ENCODE measurements at regions not wholly inside any gene's neighbourhood (a gene's known extent, or its start where the extent isn't known, plus 50 kb on each side); places are given as distances from the start of the nearest gene placed in this dataset.
"Not testable (repeated sequence)": the region's sequence is repeated elsewhere in the genome, so short reads cannot be mapped to it uniquely, and the experiment has no call there.

- DNase-seq (ENCODE audit: low read depth) = no peak
- no peak overlapping the region for H3K4me3 ChIP-seq (ENCODE audit: low read depth, low read length)
- TF ChIP-seq CTCF (IDR thresholded peaks at IDR 0.05; ENCODE audit: insufficient read depth, low read length) = no peak
These were observed 213.9 kb upstream of the CCDC196 start for GRCh38 chr14:66272221-66272620.

- no peak overlapping the region for H3K4me3 ChIP-seq (ENCODE audit: low read depth, low read length)
- no peak for TF ChIP-seq CTCF (IDR thresholded peaks at IDR 0.05; ENCODE audit: insufficient read depth, low read length)
- DNase-seq (ENCODE audit: low read depth) = no peak
These were observed 212.8 kb upstream of the CCDC196 start for GRCh38 chr14:66273261-66273832.

GRCh38 chr14:66278418-66278817, 207.8 kb upstream of the CCDC196 start:
- not testable (repeated sequence) for DNase-seq (ENCODE audit: low read depth)

GRCh38 chr14:66281036-66281776, 205.0 kb upstream of the CCDC196 start:
- H3K4me3 ChIP-seq (ENCODE audit: low read depth, low read length) = no peak overlapping the region
- no peak for TF ChIP-seq CTCF (IDR thresholded peaks at IDR 0.05; ENCODE audit: insufficient read depth, low read length)
- DNase-seq (ENCODE audit: low read depth) = peak; percentile 72

More at GRCh38 chr14:66278418-66278817, 207.8 kb upstream of the CCDC196 start:
- H3K4me3 ChIP-seq (ENCODE audit: low read depth, low read length) = not testable (repeated sequence)

GRCh38 chr14:66284346-66284745, 201.8 kb upstream of the CCDC196 start:
- peak; percentile 36 for DNase-seq (ENCODE audit: low read depth)
- no peak overlapping the region for H3K4me3 ChIP-seq (ENCODE audit: low read depth, low read length)
- TF ChIP-seq CTCF (IDR thresholded peaks at IDR 0.05; ENCODE audit: insufficient read depth, low read length) = no peak

- H3K4me3 ChIP-seq (ENCODE audit: low read depth, low read length) = no peak overlapping the region
- DNase-seq (ENCODE audit: low read depth) = no peak
- no peak for TF ChIP-seq CTCF (IDR thresholded peaks at IDR 0.05; ENCODE audit: insufficient read depth, low read length)
These were observed 197.7 kb upstream of the CCDC196 start for GRCh38 chr14:66288511-66288910.

GRCh38 chr14:66291756-66292155, 194.4 kb upstream of the CCDC196 start:
- DNase-seq (ENCODE audit: low read depth) = no peak
- no peak for TF ChIP-seq CTCF (IDR thresholded peaks at IDR 0.05; ENCODE audit: insufficient read depth, low read length)
- H3K4me3 ChIP-seq (ENCODE audit: low read depth, low read length) = no peak overlapping the region

All from fibroblast of the aortic adventitia (primary cell).